ENCODE measurements at regions not wholly inside any gene's neighbourhood (a gene's known extent, or its start where the extent isn't known, plus 50 kb on each side); places are given as distances from the start of the nearest gene placed in this dataset.
"Not testable (repeated sequence)": the region's sequence is repeated elsewhere in the genome, so short reads cannot be mapped to it uniquely, and the experiment has no call there.

- Histone ChIP-seq H3K4me3 (replicated peaks in 1 of 2; ENCODE audit: low read depth in 1 of 2, low read length in 2 of 2) (no peak overlapping the region), H3K9me3 (ENCODE audit: control insufficient read depth in 1 of 2, insufficient read depth in 1 of 2, low read depth in 1 of 2, low read length in 2 of 2) (no peaks in the 10 kb centered on the region), H2AFZ (ENCODE audit: low read depth, low read length, poor library complexity, severe bottlenecking) (no peak overlapping the region), H4K20me1 (ENCODE audit: insufficient read depth) (no peaks in the 10 kb centered on the region), H3K4me2 (ENCODE audit: low read length) (no peak overlapping the region), H3K9ac (ENCODE audit: low read length) (no peak overlapping the region), H3K27ac (ENCODE audit: low read depth, low read length) (no peak overlapping the region), H3K9me2 (ENCODE audit: insufficient read depth) (no peaks in the 10 kb centered on the region), H3K36me3 (ENCODE audit: control insufficient read depth in 1 of 2, insufficient read depth in 2 of 2, low read length in 2 of 2) (no peaks in the 10 kb centered on the region), H3K4me1 (ENCODE audit: control insufficient read depth in 1 of 2, insufficient read depth in 2 of 2, low read length in 2 of 2) (peaks cover 3 to 6% of the 10 kb centered on the region in 2 experiments; a peak in 1 of 4 replicates), H3K27me3 (ENCODE audit: insufficient read depth, low read length) (no peaks in the 10 kb centered on the region), H3K79me2 (ENCODE audit: insufficient read depth, low read length) (no peaks in the 10 kb centered on the region)
- CTCF ChIA-PET = no interaction called here
- intact Hi-C loops (cut with micrococcal nuclease) = no loop called here
- TF ChIP-seq ELF1 (IDR thresholded peaks at IDR 0.05; ENCODE audit: borderline replicate concordance, low read depth) = no peak
- TF ChIP-seq SRF (IDR thresholded peaks at IDR 0.05; ENCODE audit: low read depth) = 0 out of 2 replicates have a peak, but pooled peaks have one; percentile 57
- RAD21 ChIA-PET (ENCODE audit: low non-redundant PET in 1 of 2, low total read pairs in 2 of 2, uncharacterized antibody in 2 of 2, unreplicated experiment in 2 of 2) = no interaction called here
- DNase-seq (ENCODE audit: low read depth, low spot score) (no peak), ATAC-seq (no peak)
- BruUV-seq (replicated peaks) = no TSS peak
- POLR2A ChIA-PET = no interaction called here
These were observed 238.7 kb upstream of the P2RY1 start for GRCh38 chr3:152595975-152596821.

- H3K4me1 ChIP-seq (ENCODE audit: control insufficient read depth in 1 of 2, insufficient read depth in 2 of 2, low read length in 2 of 2); RAD21 ChIA-PET (ENCODE audit: low non-redundant PET in 1 of 2, low total read pairs in 2 of 2, uncharacterized antibody in 2 of 2, unreplicated experiment in 2 of 2); H3K9me2 ChIP-seq (ENCODE audit: insufficient read depth); H3K9me3 ChIP-seq (ENCODE audit: control insufficient read depth in 1 of 2, insufficient read depth in 1 of 2, low read depth in 1 of 2, low read length in 2 of 2); H3K4me3 ChIP-seq (replicated peaks in 1 of 2; ENCODE audit: low read depth in 1 of 2, low read length in 2 of 2); H3K36me3 ChIP-seq (ENCODE audit: control insufficient read depth in 1 of 2, insufficient read depth in 2 of 2, low read length in 2 of 2); ATAC-seq; DNase-seq (ENCODE audit: low read depth, low spot score); intact Hi-C loops (cut with micrococcal nuclease); H3K79me2 ChIP-seq (ENCODE audit: insufficient read depth, low read length); H3K9ac ChIP-seq (ENCODE audit: low read length); POLR2A ChIA-PET; H4K20me1 ChIP-seq (ENCODE audit: insufficient read depth); CTCF ChIA-PET; BruUV-seq (replicated peaks); H3K27me3 ChIP-seq (ENCODE audit: insufficient read depth, low read length); H2AFZ ChIP-seq (ENCODE audit: low read depth, low read length, poor library complexity, severe bottlenecking); H3K27ac ChIP-seq (ENCODE audit: low read depth, low read length); H3K4me2 ChIP-seq (ENCODE audit: low read length): not testable (repeated sequence)
These were observed 238.1 kb upstream of the P2RY1 start for GRCh38 chr3:152596832-152597231.
